ENCODE measurements at regions not wholly inside any gene's neighbourhood (a gene's known extent, or its start where the extent isn't known, plus 50 kb on each side); places are given as distances from the start of the nearest gene placed in this dataset.

DNA sequence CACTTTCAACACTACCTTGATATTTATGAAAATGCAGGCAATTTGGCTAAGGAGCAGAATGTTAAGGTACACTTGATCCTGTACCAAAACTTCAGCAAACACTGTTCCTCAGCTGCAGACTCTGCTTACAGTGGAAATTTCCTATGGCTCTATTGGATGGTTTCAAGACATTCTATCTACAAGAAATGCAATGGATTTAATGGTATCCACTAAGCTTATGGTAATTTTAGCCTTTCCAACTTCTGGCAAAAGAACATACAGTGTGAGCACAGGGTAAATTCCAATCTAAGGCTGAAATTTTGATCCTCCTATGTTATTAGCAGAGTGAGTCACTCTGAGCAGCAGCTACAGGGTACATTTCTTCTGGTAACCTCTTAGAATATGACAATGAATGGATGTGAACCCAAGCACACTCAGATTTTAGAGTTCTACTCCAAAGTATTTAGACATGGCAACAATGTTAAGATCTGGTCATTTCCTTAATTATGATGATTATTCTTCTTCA lies 361.8 kb upstream of the PIK3C3 start:
- TF ChIP-seq, protein P1, sequence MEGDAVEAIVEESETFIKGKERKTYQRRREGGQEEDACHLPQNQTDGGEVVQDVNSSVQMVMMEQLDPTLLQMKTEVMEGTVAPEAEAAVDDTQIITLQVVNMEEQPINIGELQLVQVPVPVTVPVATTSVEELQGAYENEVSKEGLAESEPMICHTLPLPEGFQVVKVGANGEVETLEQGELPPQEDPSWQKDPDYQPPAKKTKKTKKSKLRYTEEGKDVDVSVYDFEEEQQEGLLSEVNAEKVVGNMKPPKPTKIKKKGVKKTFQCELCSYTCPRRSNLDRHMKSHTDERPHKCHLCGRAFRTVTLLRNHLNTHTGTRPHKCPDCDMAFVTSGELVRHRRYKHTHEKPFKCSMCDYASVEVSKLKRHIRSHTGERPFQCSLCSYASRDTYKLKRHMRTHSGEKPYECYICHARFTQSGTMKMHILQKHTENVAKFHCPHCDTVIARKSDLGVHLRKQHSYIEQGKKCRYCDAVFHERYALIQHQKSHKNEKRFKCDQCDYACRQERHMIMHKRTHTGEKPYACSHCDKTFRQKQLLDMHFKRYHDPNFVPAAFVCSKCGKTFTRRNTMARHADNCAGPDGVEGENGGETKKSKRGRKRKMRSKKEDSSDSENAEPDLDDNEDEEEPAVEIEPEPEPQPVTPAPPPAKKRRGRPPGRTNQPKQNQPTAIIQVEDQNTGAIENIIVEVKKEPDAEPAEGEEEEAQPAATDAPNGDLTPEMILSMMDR (IDR thresholded peaks at IDR 0.05): no peak
- TF ChIP-seq POLR2A (IDR thresholded peaks at IDR 0.05): no peak
- TF ChIP-seq POLR2AphosphoS5 (IDR thresholded peaks at IDR 0.05): no peak
- no peak for TF ChIP-seq EP300 (IDR thresholded peaks at IDR 0.05)
